H1 (cell line): ENCODE measurements at regions not wholly inside any gene's neighbourhood (a gene's known extent, or its start where the extent isn't known, plus 50 kb on each side); places are given as distances from the start of the nearest gene placed in this dataset.

Experiments used
- CTCF ChIA-PET: fragments of 300-600 bp; sonication (Branson Sonifier 250); formaldehyde crosslinking; loops from one replicate; lab custom pipeline; 2021; ENCODE audit not compliant: partially characterized antibody; lab: Charles Lee
- POLR2A ChIA-PET: fragments of 300-600 bp; sonication (Branson Sonifier 250); formaldehyde crosslinking; loops from one replicate; lab custom pipeline; 2021; ENCODE audit warnings: inconsistent platforms; ENCODE audit not compliant: partially characterized antibody; lab: Charles Lee
- DNase-seq, 2 experiments: peaks; one replicate each; pipeline versions ENCODE4 v3.0.0 to v3.0.0-alpha.2; 2010 to 2022; ENCODE audit warnings: low spot score in 2 of 2, low read depth in 1 of 2, mixed read lengths in 1 of 2
- FAIRE-seq: peaks from 2 replicates; lab custom pipeline; 2011; peaks lifted over from hg19 to GRCh38; lab: Jason Lieb, UNC
- H2AFZ ChIP-seq: 2 replicates; pipeline ENCODE4 v1.8.1; 2012; ENCODE audit warnings: low read length, inconsistent platforms
- H2AK5ac ChIP-seq: 2 replicates; pipeline ENCODE4 v1.6.1; 2013; ENCODE audit warnings: low read depth, low read length
- H2BK120ac ChIP-seq: replicated peaks from 2 replicates; pipeline ENCODE3; 2013; ENCODE audit warnings: low read depth, low read length, inconsistent platforms
- H2BK12ac ChIP-seq: 2 replicates; pipeline ENCODE4 v1.6.1; 2013; ENCODE audit warnings: low read depth, low read length
- H2BK15ac ChIP-seq: 2 replicates; pipeline ENCODE4 v1.6.1; 2013; ENCODE audit warnings: low read length
- H2BK20ac ChIP-seq: 2 replicates; pipeline ENCODE4 v1.6.1; 2013; ENCODE audit warnings: low read length
- H2BK5ac ChIP-seq: 2 replicates; pipeline ENCODE4 v1.6.1; 2013; ENCODE audit warnings: low read depth, low read length
- H3K14ac ChIP-seq: 2 replicates; pipeline ENCODE4 v1.6.1; 2013; ENCODE audit warnings: inconsistent platforms; ENCODE audit not compliant: insufficient read length
- H3K18ac ChIP-seq: 2 replicates; pipeline ENCODE4 v1.6.1; 2013; ENCODE audit warnings: low read length; ENCODE audit errors: extremely low read depth
- H3K23ac ChIP-seq: 2 replicates; pipeline ENCODE4 v1.6.1; 2013; ENCODE audit warnings: inconsistent platforms; ENCODE audit not compliant: insufficient read length
- H3K23me2 ChIP-seq: 2 replicates; pipeline ENCODE4 v1.6.1; 2013; ENCODE audit warnings: low read depth, low read length
- H3K27ac ChIP-seq: 2 replicates; pipeline ENCODE4 v1.6.1; 2011; ENCODE audit warnings: low read depth, low read length, inconsistent platforms
- H3K27me3 ChIP-seq, 4 experiments: replicated peaks in 1 of 4; 1 replicate in 1 of 4; 2 replicates in 3 of 4; pipeline versions ENCODE4 v1.6.1 to v1.8.1; 2011 to 2013; ENCODE audit warnings: low read length in 3 of 4, mild to moderate bottlenecking in 3 of 4, inconsistent platforms in 2 of 4, mixed read lengths in 2 of 4, moderate library complexity in 1 of 4; ENCODE audit not compliant: control insufficient read depth in 3 of 4, insufficient read depth in 3 of 4; ENCODE audit errors: extremely low read depth in 1 of 4
- H3K36me3 ChIP-seq, 4 experiments: 2 replicates each; pipeline versions ENCODE4 v1.6.1 to v1.8.1; 2011 to 2013; ENCODE audit warnings: mild to moderate bottlenecking in 4 of 4, low read length in 3 of 4, moderate library complexity in 2 of 4, control low read depth in 1 of 4, inconsistent platforms in 1 of 4; ENCODE audit not compliant: insufficient read depth in 4 of 4, control insufficient read depth in 2 of 4
- H3K4ac ChIP-seq: replicated peaks from 2 replicates; pipeline ENCODE3; 2013; ENCODE audit warnings: low read length, low read depth, mixed read lengths, inconsistent platforms; ENCODE audit not compliant: insufficient read length
- H3K4me1 ChIP-seq, 4 experiments: replicated peaks in 1 of 4; 1 replicate in 1 of 4; 2 replicates in 3 of 4; pipeline versions ENCODE4 v1.6.1 to v1.8.1; 2011 to 2013; ENCODE audit warnings: low read length in 3 of 4, inconsistent platforms in 2 of 4, mixed read lengths in 1 of 4; ENCODE audit not compliant: insufficient read depth in 4 of 4, control insufficient read depth in 3 of 4
- H3K4me2 ChIP-seq, 2 experiments: 2 replicates each; pipeline versions ENCODE4 v1.6.1 to v1.8.1; 2011 to 2013; ENCODE audit warnings: low read depth in 2 of 2, low read length in 2 of 2, control low read depth in 1 of 2, inconsistent platforms in 1 of 2, mild to moderate bottlenecking in 1 of 2; ENCODE audit not compliant: insufficient read depth in 1 of 2
- H3K4me3 ChIP-seq, 4 experiments: fragments of 200-600, 300-600 bp in 1 of 4; sonication (generic), shearing (Covaris generic), sonication (Bioruptor Twin) in 1 of 4; 2 replicates each; pipeline versions ENCODE4 v1.5.1 to v1.8.1; 2011 to 2016; ENCODE audit warnings: low read length in 4 of 4, low read depth in 3 of 4, control low read depth in 2 of 4, inconsistent platforms in 2 of 4, mild to moderate bottlenecking in 2 of 4, mixed read lengths in 1 of 4, moderate library complexity in 1 of 4; ENCODE audit not compliant: insufficient read depth in 2 of 4; ENCODE audit errors: extremely low read depth in 1 of 4
- H3K56ac ChIP-seq: replicated peaks from 2 replicates; pipeline ENCODE3; 2013; ENCODE audit warnings: low read depth, mild to moderate bottlenecking, mixed read lengths, low read length, inconsistent platforms; ENCODE audit not compliant: insufficient read length
- H3K79me1 ChIP-seq: 2 replicates; pipeline ENCODE4 v1.6.1; 2013; ENCODE audit warnings: low read depth, low read length, control low read depth
- H3K79me2 ChIP-seq, 2 experiments: 2 replicates each; pipeline versions ENCODE4 v1.6.1 to v1.8.1; 2012 to 2013; ENCODE audit warnings: low read length in 2 of 2, mild to moderate bottlenecking in 2 of 2, inconsistent platforms in 1 of 2; ENCODE audit not compliant: insufficient read depth in 2 of 2, control insufficient read depth in 1 of 2
- H3K9ac ChIP-seq, 4 experiments: replicated peaks in 1 of 4; 1 replicate in 1 of 4; 2 replicates in 3 of 4; pipeline versions ENCODE4 v1.6.1 to v1.8.1; 2011 to 2013; ENCODE audit warnings: low read depth in 3 of 4, low read length in 3 of 4, control low read depth in 2 of 4, mild to moderate bottlenecking in 2 of 4, moderate library complexity in 2 of 4, inconsistent platforms in 1 of 4; ENCODE audit errors: extremely low read depth in 1 of 4
- H3K9me3 ChIP-seq, 2 experiments: 2 replicates each; pipeline versions ENCODE4 v1.6.1 to v1.8.1; 2012 to 2013; ENCODE audit warnings: mild to moderate bottlenecking in 2 of 2, moderate library complexity in 2 of 2, control low read depth in 1 of 2, inconsistent platforms in 1 of 2, low read depth in 1 of 2, low read length in 1 of 2, mixed read lengths in 1 of 2; ENCODE audit not compliant: insufficient read depth in 2 of 2
- H4K20me1 ChIP-seq, 2 experiments: replicated peaks in 1 of 2; 2 replicates each; pipeline versions ENCODE3 to v1.8.1; 2011 to 2013; ENCODE audit warnings: inconsistent platforms in 2 of 2, low read length in 2 of 2, mild to moderate bottlenecking in 1 of 2; ENCODE audit not compliant: insufficient read depth in 2 of 2, control insufficient read depth in 1 of 2
- H4K5ac ChIP-seq: 2 replicates; pipeline ENCODE4 v1.6.1; 2013; ENCODE audit warnings: low read length, low read depth, mixed read lengths, inconsistent platforms; ENCODE audit not compliant: insufficient read length
- H4K8ac ChIP-seq: 2 replicates; pipeline ENCODE4 v1.8.0; 2013; ENCODE audit warnings: mild to moderate bottlenecking, moderate library complexity, low read length, inconsistent platforms; ENCODE audit not compliant: insufficient read depth; ENCODE audit errors: extremely low read depth
- H4K91ac ChIP-seq: replicated peaks from 2 replicates; pipeline ENCODE3; 2013; ENCODE audit warnings: low read length, mixed read lengths, inconsistent platforms; ENCODE audit not compliant: insufficient read length
- ASH2L ChIP-seq: fragments of 200-600, 300-600 bp; sonication (generic); IDR thresholded peaks from one replicate; pipeline ENCODE4 v1.7.1; 2017; ENCODE audit warnings: low read length
- BCL11A ChIP-seq, 2 experiments: IDR thresholded peaks; one replicate each; pipeline ENCODE4 v1.6.1; 2011; ENCODE audit warnings: low read depth in 2 of 2, low read length in 2 of 2, mild to moderate bottlenecking in 2 of 2
- CBX5 ChIP-seq: fragments of 300-800, 300-1000 bp; sonication (generic); IDR thresholded peaks from 2 replicates; pipeline ENCODE4 v1.7.1; 2016; ENCODE audit warnings: antibody characterized with exemption, low read length, low read depth
- EGR1 ChIP-seq: IDR thresholded peaks from 2 replicates; pipeline ENCODE4 v1.6.1; 2011; ENCODE audit warnings: low read depth, low read length, borderline replicate concordance
- GABPA ChIP-seq: IDR thresholded peaks from 2 replicates; pipeline ENCODE4 v1.6.1; 2011; ENCODE audit warnings: mild to moderate bottlenecking, low read length, moderate library complexity, borderline replicate concordance; ENCODE audit not compliant: insufficient read depth
- JUND ChIP-seq: IDR thresholded peaks from 2 replicates; pipeline ENCODE4 v1.6.1; 2011; ENCODE audit warnings: mild to moderate bottlenecking, improper control_type of control experiment, low read length
- KDM5A ChIP-seq: fragments of 200-600 bp; IDR thresholded peaks from 2 replicates; pipeline ENCODE4 v1.7.1; 2012; ENCODE audit warnings: mild to moderate bottlenecking, low read length, inconsistent platforms, mixed read lengths
- NRF1 ChIP-seq: IDR thresholded peaks from 2 replicates; pipeline ENCODE4 v1.6.1; 2011; ENCODE audit warnings: mild to moderate bottlenecking, low read depth, low read length, improper control_type of control experiment
- POLR2A ChIP-seq, 2 experiments: IDR thresholded peaks; 1 replicate in 1 of 2; 2 replicates in 1 of 2; pipeline ENCODE4 v1.6.1; 2011; ENCODE audit warnings: low read depth in 2 of 2, low read length in 2 of 2, mild to moderate bottlenecking in 2 of 2; ENCODE audit errors: control extremely low read depth in 1 of 2
- RFX5 ChIP-seq: IDR thresholded peaks from 2 replicates; pipeline ENCODE4 v1.6.1; 2011; ENCODE audit warnings: low read depth, low read length, improper control_type of control experiment, borderline replicate concordance
- RNF2 ChIP-seq: fragments of 200-900, 300-1000 bp; sonication (generic); IDR thresholded peaks from 2 replicates; pipeline ENCODE4 v1.7.1; 2016; ENCODE audit warnings: borderline replicate concordance, low read depth, mild to moderate bottlenecking, antibody characterized with exemption, low read length; ENCODE audit not compliant: poor library complexity, severe bottlenecking; ENCODE audit errors: missing control alignments
- SAP30 ChIP-seq: fragments of 300-600 bp; sonication (generic); IDR thresholded peaks from 2 replicates; pipeline ENCODE4 v1.7.1; 2012; ENCODE audit warnings: low read length, moderate library complexity, mild to moderate bottlenecking, inconsistent platforms; ENCODE audit not compliant: insufficient read depth, insufficient replicate concordance
- SP2 ChIP-seq: IDR thresholded peaks from 2 replicates; pipeline ENCODE4 v1.6.1; 2012; ENCODE audit warnings: mild to moderate bottlenecking, low read length, inconsistent platforms
- TBP ChIP-seq: IDR thresholded peaks from 2 replicates; pipeline ENCODE4 v1.6.1; 2011; ENCODE audit warnings: low read depth, low read length, improper control_type of control experiment

GRCh38 chr11:29261831-29262230 is 755.0 kb downstream of the KCNA4 start:
- Histone ChIP-seq H3K27ac (no peak overlapping the region), H3K9ac (no peak overlapping the region), H2BK15ac (no peak overlapping the region), H2BK5ac (no peak overlapping the region), H4K91ac (no peak overlapping the region), H3K9me3 (no peaks in the 10 kb centered on the region), H3K23me2 (no peaks in the 10 kb centered on the region), H4K20me1 (no peaks in the 10 kb centered on the region), H2BK12ac (no peak overlapping the region; the same call in 1 of the 2 replicates), H3K79me2 (no peaks in the 10 kb centered on the region), H3K56ac (no peak overlapping the region), H3K79me1 (no peaks in the 10 kb centered on the region), H2BK120ac (no peak overlapping the region), H2AFZ (no peak overlapping the region), H3K4me1 (no peaks in the 10 kb centered on the region), H2AK5ac (no peak overlapping the region), H2BK20ac (no peak overlapping the region), H3K18ac (no peak overlapping the region), H3K36me3 (no peaks in the 10 kb centered on the region), H3K27me3 (no peaks in the 10 kb centered on the region), H3K23ac (no peak overlapping the region), H4K8ac (no peak overlapping the region), H3K4me3 (no peak overlapping the region), H3K4me2 (no peak overlapping the region), H3K4ac (no peak overlapping the region), H4K5ac (no peak overlapping the region), H3K14ac (no peak overlapping the region)
- TF ChIP-seq SP2 (no peak), BCL11A (IDR thresholded peaks at IDR 0.05; ENCODE audit: low read depth in 2 of 2, low read length in 2 of 2) (no peak), CBX5 (no peak), POLR2A (IDR thresholded peaks at IDR 0.05; ENCODE audit: control extremely low read depth in 1 of 2, low read depth in 2 of 2, low read length in 2 of 2) (no peak), JUND (no peak), KDM5A (no peak), RFX5 (no peak), NRF1 (no peak), TBP (no peak), GABPA (no peak), ASH2L (no peak), SAP30 (no peak), EGR1 (no peak), RNF2 (no peak)
- FAIRE-seq (no peak), DNase-seq (no peak)
- POLR2A ChIA-PET = no interaction called here
- CTCF ChIA-PET = interaction anchor here (1.8 kb wide), 1 partner anchor 10 kb away, joined by 6 read pairs; no protein-coding TSS in a partner anchor
